Neuronal stem cell (in vitro differentiated cells): ENCODE measurements at regions not wholly inside any gene's neighbourhood (a gene's known extent, or its start where the extent isn't known, plus 50 kb on each side); places are given as distances from the start of the nearest gene placed in this dataset.

Experiments used
- DNase-seq: peaks from one replicate; pipeline ENCODE4 v3.0.0-alpha.2; 2013; ENCODE audit warnings: low spot score
- H2AFZ ChIP-seq: one replicate; pipeline ENCODE4 v1.6.1; 2013; ENCODE audit warnings: mild to moderate bottlenecking, low read length, inconsistent platforms
- H2AK5ac ChIP-seq: 2 replicates; pipeline ENCODE4 v1.6.1; 2013; ENCODE audit warnings: low read depth, mild to moderate bottlenecking, inconsistent platforms, low read length, moderate library complexity, mixed read lengths
- H2BK120ac ChIP-seq: 2 replicates; pipeline ENCODE4 v1.6.1; 2013; ENCODE audit warnings: low read depth, mild to moderate bottlenecking, inconsistent platforms, low read length, moderate library complexity, mixed read lengths
- H2BK12ac ChIP-seq: one replicate; pipeline ENCODE4 v1.6.1; 2013; ENCODE audit warnings: low read length, inconsistent platforms
- H2BK15ac ChIP-seq: 2 replicates; pipeline ENCODE4 v1.6.1; 2013; ENCODE audit warnings: mild to moderate bottlenecking, low read length, inconsistent platforms, mixed read lengths
- H2BK5ac ChIP-seq: one replicate; pipeline ENCODE4 v1.6.1; 2013; ENCODE audit warnings: inconsistent platforms, mild to moderate bottlenecking, low read length, moderate library complexity
- H3K14ac ChIP-seq: one replicate; pipeline ENCODE4 v1.6.1; 2013; ENCODE audit warnings: low read length, inconsistent platforms
- H3K18ac ChIP-seq: 2 replicates; pipeline ENCODE4 v1.6.1; 2013; ENCODE audit warnings: low read length, inconsistent platforms
- H3K23ac ChIP-seq: 2 replicates; pipeline ENCODE4 v1.6.1; 2013; ENCODE audit warnings: low read depth, mild to moderate bottlenecking, mixed read lengths, low read length, inconsistent platforms; ENCODE audit not compliant: poor library complexity
- H3K27ac ChIP-seq: replicated peaks from 3 replicates; pipeline ENCODE4 v1.5.1; 2013; ENCODE audit warnings: low read length, inconsistent platforms
- H3K27me3 ChIP-seq, 3 experiments: 2 replicates each; pipeline ENCODE4 v1.6.1; 2013; ENCODE audit warnings: low read length in 3 of 3, mild to moderate bottlenecking in 2 of 3, inconsistent platforms in 1 of 3, low read depth in 1 of 3, mixed read lengths in 1 of 3, moderate library complexity in 1 of 3; ENCODE audit not compliant: control insufficient read depth in 3 of 3, insufficient read depth in 3 of 3
- H3K36me3 ChIP-seq, 2 donors: replicated peaks in 1 of 2; 2 replicates each; pipeline ENCODE4 v1.6.1; 2013; ENCODE audit warnings: low read length in 2 of 2; ENCODE audit not compliant: control insufficient read depth in 2 of 2, insufficient read depth in 2 of 2
- H3K4ac ChIP-seq: 2 replicates; pipeline ENCODE4 v1.6.1; 2013; ENCODE audit warnings: inconsistent platforms, mild to moderate bottlenecking, low read length, moderate library complexity
- H3K4me1 ChIP-seq, 2 donors: 1 replicate in 1 of 2; 2 replicates in 1 of 2; pipeline ENCODE4 v1.6.1; 2013; ENCODE audit warnings: low read length in 2 of 2, low read depth in 1 of 2; ENCODE audit not compliant: control insufficient read depth in 2 of 2, insufficient read depth in 1 of 2
- H3K4me2 ChIP-seq: one replicate; pipeline ENCODE4 v1.6.1; 2013; ENCODE audit warnings: mild to moderate bottlenecking, low read length, inconsistent platforms; ENCODE audit not compliant: insufficient read depth, poor library complexity, severe bottlenecking
- H3K4me3 ChIP-seq, 2 donors: 2 replicates each; pipeline ENCODE4 v1.5.1; 2013; ENCODE audit warnings: low read length in 2 of 2, mild to moderate bottlenecking in 2 of 2, inconsistent platforms in 1 of 2, moderate library complexity in 1 of 2
- H3K79me1 ChIP-seq: one replicate; pipeline ENCODE4 v1.6.1; 2013; ENCODE audit warnings: low read depth, mild to moderate bottlenecking, inconsistent platforms, low read length, moderate library complexity
- H3K9ac ChIP-seq: one replicate; pipeline ENCODE4 v1.6.1; 2013; ENCODE audit warnings: mild to moderate bottlenecking, low read depth, low read length, inconsistent platforms; ENCODE audit not compliant: poor library complexity
- H3K9me3 ChIP-seq, 2 donors: replicated peaks in 1 of 2; 2 replicates each; pipeline versions ENCODE3 to v1.6.1; 2013; ENCODE audit warnings: low read length in 2 of 2, mild to moderate bottlenecking in 2 of 2, inconsistent platforms in 1 of 2, low read depth in 1 of 2, mixed read lengths in 1 of 2, moderate library complexity in 1 of 2; ENCODE audit not compliant: control insufficient read depth in 2 of 2, insufficient read depth in 1 of 2
- H4K8ac ChIP-seq: one replicate; pipeline ENCODE4 v1.6.1; 2013; ENCODE audit warnings: low read depth, mild to moderate bottlenecking, inconsistent platforms, low read length, moderate library complexity
- H4K91ac ChIP-seq: one replicate; pipeline ENCODE4 v1.6.1; 2013; ENCODE audit warnings: low read length, low read depth, mild to moderate bottlenecking, inconsistent platforms; ENCODE audit not compliant: poor library complexity
- WGBS, 2 donors: extraction: QIAGEN DNeasy Blood & Tissue Kit; methylation state at CpG; one replicate each; pipeline ENCODE4 v1.1.7; 2013; ENCODE audit warnings: missing lambda C conversion rate in 2 of 2, mixed read lengths in 1 of 2; ENCODE audit not compliant: insufficient read length in 2 of 2, insufficient replicate concordance in 1 of 2; ENCODE audit errors: extremely low coverage in 2 of 2; 5-methylcytosine and 5-hydroxymethylcytosine counted together

DNA sequence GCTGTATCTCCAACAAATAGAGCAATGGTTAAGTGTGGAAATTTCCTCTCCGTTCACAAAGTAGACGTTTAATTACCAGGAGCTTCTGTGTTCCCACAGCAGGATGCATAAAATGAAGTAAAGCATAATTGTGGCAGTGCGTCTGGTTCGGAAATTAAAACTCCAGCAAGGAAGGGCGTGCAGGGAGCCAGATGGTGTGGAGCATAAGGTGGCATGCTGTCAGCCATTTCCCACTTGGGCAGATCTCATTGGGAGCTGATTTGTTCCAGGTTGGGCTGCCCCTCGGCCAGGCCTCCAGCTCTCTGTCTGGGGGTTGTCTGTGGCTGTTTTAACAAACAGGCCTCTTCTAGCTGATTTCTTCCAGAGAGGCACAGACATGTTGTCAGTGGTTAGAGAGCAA, 182.1 kb upstream of the CLNK start:
- Histone ChIP-seq H4K8ac (no peak overlapping the region), H3K4me3 (no peak overlapping the region)
- no CpG with 5 or more reads among the region's 6 CpGs for WGBS, 2 donors

DNA sequence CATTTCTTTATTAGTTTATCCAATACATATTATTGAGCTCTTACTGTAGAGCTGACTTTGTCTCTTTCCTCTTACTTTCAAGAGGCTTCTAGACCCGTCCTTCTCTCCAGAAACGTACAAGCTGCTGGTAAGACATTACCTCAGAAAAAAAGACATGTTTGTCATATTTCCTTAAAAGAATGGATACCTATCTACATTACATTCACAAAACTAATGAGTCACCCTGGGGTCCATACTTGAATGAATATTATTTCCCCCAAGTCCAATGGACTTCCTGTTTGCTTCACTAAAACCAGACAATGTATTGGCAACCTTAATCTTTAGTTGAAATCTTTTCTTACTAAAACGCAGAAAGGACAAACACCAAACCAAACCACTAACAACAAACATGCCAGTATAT, 176.5 kb upstream of the CLNK start:
- Histone ChIP-seq H3K36me3 (no peaks in the 10 kb centered on the region), H3K9me3 (no peaks in the 10 kb centered on the region), H3K27me3 (no peaks in the 10 kb centered on the region), H3K18ac (no peak overlapping the region), H4K8ac (no peak overlapping the region), H3K4me1 (no peaks in the 10 kb centered on the region), H3K4me3 (no peak overlapping the region), H3K4ac (no peak overlapping the region), H3K27ac (no peak overlapping the region), H3K23ac (no peak overlapping the region), H2BK5ac (no peak overlapping the region), H2BK120ac (no peak overlapping the region), H3K79me1 (no peaks in the 10 kb centered on the region), H2AK5ac (no peak overlapping the region), H2AFZ (no peak overlapping the region), H4K91ac (no peak overlapping the region), H3K9ac (no peak overlapping the region), H3K14ac (no peak overlapping the region), H3K4me2 (no peak overlapping the region), H2BK12ac (no peak overlapping the region), H2BK15ac (no peak overlapping the region)
- no CpG with 5 or more reads among the region's 3 CpGs for WGBS, 2 donors
- no peak for DNase-seq

More for the DNA sequence above, 182.1 kb upstream of the CLNK start:
- Histone ChIP-seq H3K27me3 (no peaks in the 10 kb centered on the region), H3K4me1 (peaks cover 0 to 2% of the 10 kb centered on the region in 2 donors), H3K9ac (no peak overlapping the region), H3K36me3 (no peaks in the 10 kb centered on the region), H3K23ac (no peak overlapping the region), H2BK15ac (no peak overlapping the region), H3K18ac (no peak overlapping the region), H2AFZ (peak overlapping the region; percentile 45), H4K91ac (no peak overlapping the region), H2BK120ac (no peak overlapping the region), H2BK12ac (no peak overlapping the region), H3K14ac (no peak overlapping the region), H3K79me1 (no peaks in the 10 kb centered on the region), H3K27ac (no peak overlapping the region), H3K4ac (no peak overlapping the region), H3K9me3 (no peaks in the 10 kb centered on the region), H2AK5ac (no peak overlapping the region), H3K4me2 (no peak overlapping the region), H2BK5ac (no peak overlapping the region)
- no peak for DNase-seq

DNA sequence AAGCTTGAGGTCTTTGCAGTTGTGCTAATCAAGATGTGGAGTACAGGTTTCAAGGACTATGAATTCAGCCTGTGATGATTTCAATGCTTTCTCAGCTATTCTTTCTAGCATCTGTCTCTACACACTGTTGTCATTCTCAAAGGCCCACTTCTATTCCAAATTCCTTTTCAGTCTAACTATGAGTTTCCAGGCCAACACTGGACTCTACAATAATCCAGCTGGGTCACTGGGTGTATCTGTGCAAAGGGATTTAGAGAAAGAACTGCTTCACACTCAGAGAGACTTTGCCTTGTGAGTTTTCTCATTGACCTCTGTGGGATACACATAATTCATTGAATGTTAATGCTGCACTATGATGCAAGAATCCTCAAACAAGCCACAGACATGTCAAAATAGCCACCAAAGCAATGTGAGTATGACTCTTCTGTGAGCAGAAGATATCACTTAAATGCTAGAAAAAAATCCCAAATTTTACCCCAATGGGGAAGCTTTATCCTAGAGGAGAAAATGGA, 171.8 kb upstream of the CLNK start:
- Histone ChIP-seq H3K36me3 (no peaks in the 10 kb centered on the region), H2AK5ac (no peak overlapping the region), H3K9ac (no peak overlapping the region), H3K27ac (no peak overlapping the region), H2AFZ (no peak overlapping the region), H3K4ac (no peak overlapping the region), H2BK5ac (no peak overlapping the region), H3K23ac (no peak overlapping the region), H4K8ac (no peak overlapping the region), H2BK12ac (no peak overlapping the region), H3K14ac (no peak overlapping the region), H4K91ac (no peak overlapping the region), H2BK15ac (no peak overlapping the region), H3K18ac (no peak overlapping the region), H3K4me2 (no peak overlapping the region), H3K4me3 (no peak overlapping the region), H3K4me1 (peaks cover 0 to 2% of the 10 kb centered on the region in 2 donors), H3K27me3 (no peaks in the 10 kb centered on the region), H3K79me1 (no peaks in the 10 kb centered on the region), H3K9me3 (peaks cover 0 to 1% of the 10 kb centered on the region in 2 donors), H2BK120ac (no peak overlapping the region)
- no peak for DNase-seq

DNA sequence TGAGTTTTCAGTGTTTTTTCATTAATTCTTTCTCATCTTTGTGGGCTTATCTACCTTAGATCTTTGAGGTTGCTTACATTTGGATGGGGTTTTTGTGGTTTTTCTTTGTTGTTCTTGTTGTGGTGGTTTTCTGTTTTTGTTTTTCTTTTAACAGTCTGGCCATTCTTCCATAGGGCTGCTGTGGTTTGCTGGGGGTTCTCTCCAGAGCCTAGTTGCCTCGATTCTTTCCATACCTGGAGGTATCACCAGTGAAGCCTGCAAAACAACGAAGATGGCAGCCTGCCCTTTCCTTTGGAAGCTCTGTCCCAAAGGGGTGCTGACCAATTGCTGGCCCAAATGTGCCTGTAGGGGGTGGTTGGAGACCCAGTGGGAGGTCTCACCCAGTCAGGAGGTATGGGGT, 168.6 kb upstream of the CLNK start:
- Histone ChIP-seq H3K14ac (no peak overlapping the region), H3K36me3 (no peaks in the 10 kb centered on the region), H3K4me3 (no peak overlapping the region), H2BK120ac (no peak overlapping the region), H3K4ac (no peak overlapping the region), H3K18ac (no peak overlapping the region), H3K9ac (no peak overlapping the region), H2BK15ac (no peak overlapping the region), H3K9me3 (peaks cover 0 to 1% of the 10 kb centered on the region in 2 donors), H2AK5ac (no peak overlapping the region), H3K27me3 (no peaks in the 10 kb centered on the region), H2AFZ (no peak overlapping the region), H4K8ac (no peak overlapping the region), H3K23ac (no peak overlapping the region), H3K4me1 (peaks cover 0 to 2% of the 10 kb centered on the region in 2 donors), H2BK5ac (no peak overlapping the region), H2BK12ac (no peak overlapping the region), H3K27ac (no peak overlapping the region), H3K79me1 (no peaks in the 10 kb centered on the region), H3K4me2 (no peak overlapping the region), H4K91ac (no peak overlapping the region)
- WGBS, 2 donors: no CpG with 5 or more reads among the region's 2 CpGs
- DNase-seq: no peak
